ENCODE measurements at regions not wholly inside any gene's neighbourhood (a gene's known extent, or its start where the extent isn't known, plus 50 kb on each side); places are given as distances from the start of the nearest gene placed in this dataset.

DNA sequence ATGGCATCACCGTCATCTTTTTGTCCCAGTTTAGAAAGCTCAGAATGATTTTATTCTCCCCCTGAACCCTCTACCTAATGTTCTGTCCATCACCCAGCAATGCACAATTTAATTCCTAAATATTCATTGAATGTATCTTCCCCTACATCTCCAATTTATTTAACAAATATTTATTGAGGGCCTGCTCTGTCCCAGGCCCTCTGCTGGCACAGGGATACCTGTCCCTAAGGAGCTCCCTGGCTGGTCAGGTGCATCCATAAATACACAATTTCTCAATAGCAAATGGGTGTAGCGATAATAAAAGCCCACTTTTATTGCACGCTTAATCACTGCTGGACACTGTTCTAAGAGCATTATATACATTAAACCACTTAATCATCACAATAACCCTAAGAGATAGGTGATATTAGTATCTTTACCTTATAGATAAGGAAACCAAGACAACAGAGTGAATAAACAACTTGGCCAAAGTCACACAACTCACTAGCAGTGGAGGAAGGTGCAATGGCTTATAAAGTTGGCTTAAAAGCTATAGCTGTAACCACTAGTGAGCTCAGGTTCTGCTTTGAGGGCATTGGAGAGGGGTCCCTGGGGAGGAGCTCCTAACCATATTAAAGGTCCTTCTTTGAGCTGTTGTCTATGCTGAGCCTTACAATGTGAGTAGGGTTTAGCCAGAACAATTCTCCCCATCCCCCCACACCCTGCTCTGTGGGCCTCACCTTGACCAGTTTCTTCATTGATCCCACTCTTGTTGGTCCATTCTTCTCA lies 126.3 kb upstream of the JUN start:
- no peak for DNase-seq (ENCODE audit: low read depth in 2 of 2)

DNA sequence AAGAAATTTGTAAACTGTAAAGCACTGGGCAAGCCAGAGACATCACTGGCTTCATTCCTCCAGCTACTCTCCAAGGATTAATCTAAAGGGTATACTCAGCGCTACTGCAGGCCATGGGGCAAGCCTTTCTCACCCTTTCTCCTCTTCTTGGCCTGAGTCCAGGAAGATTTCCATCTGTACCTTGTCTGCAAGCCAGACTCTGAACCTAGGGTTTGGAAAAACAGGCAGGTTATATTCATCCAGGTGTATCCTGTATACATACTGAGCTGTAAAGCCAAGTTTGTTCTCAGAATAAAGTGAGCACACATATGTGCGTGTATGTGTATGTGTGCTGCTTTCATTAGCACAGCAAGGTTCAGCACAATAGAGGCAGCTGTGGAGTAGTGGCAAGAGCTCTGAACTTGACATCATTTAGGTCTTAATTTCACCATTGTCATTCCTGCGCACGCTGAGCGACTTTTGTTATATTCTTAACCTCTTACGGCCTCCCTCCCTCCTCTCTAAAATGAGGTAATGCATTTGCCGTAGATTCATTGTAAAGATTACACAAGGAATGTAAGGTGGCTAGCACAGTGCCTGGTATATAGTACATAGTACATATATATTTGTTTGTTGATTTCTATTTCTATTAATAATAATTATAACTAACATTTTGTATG lies 128.1 kb upstream of the JUN start:
- no peak for DNase-seq (ENCODE audit: low read depth in 2 of 2)

DNA sequence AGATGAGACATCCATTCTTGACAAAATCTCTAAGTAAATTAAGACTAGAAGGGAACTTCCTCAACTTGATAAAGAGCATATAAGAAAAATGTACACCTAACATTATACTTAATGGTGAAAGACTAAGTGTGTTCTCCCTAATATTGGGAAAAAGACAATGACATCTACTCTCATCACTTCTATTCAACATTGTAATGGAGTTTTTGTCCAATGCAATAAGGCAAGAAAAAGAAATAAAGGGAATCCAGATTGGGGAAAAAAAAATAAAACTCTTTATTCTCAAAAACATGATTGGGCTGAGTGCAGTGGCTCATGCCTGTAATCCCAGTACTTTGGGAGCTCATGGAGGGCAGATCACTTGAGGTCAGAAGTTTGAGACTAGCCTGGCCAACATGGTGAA lies 131.1 kb upstream of the JUN start:
- DNase-seq (ENCODE audit: low read depth in 2 of 2), result no peak

DNA sequence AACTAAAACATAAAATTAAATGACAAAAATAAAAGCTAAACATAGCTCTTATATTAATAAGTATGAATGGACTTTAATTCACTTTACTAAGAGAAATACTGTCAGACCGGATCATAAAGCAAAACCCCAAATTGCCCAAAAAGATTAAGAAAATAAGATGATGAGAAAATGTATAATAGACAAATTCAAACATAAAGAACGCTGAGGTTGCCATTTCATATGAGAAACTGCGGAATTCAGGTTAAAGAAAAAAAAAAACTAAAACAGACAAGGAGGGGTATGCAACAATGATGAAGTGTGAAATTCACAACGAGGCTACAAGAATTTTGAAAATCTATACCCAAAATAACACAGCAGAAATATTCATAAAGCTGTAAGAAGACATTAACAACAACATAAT lies 133.6 kb upstream of the JUN start:
- no peak for DNase-seq (ENCODE audit: low read depth in 2 of 2)

DNA sequence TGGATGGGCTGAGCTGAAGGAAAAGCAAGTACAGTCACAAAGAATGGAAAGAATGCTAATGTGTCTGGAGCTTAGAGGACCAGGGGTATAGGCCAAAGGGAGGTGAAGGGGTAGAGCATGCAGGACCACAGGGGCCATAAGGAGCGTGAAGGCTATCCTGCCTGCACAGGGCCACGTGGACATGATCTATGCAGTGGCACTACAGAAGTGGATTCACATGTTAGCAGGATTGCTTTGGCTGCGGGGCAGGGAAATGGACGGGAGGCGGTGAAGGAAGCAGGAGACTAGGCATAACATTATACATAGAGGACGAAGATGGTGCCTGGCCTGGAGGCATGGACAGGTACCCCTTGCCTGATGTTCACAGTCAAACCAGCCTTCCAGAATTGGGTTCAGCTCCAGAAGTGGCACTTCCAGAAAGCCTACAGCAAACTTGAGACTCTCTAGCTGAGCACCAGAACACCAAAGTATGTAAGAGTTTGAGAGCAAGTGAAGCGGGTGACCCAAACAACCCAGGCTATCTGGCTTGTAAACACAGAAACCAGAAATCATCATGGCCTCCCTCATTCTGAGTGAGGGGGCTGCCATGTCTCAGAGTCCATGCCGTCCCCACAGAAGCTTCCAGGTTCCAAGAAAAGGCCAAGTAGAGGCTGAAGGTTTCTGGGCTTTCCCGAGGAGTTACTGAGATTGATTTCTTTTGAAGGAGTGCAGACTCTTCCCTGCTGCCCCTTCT lies 135.5 kb upstream of the JUN start:
- no peak for DNase-seq (ENCODE audit: low read depth in 2 of 2)

DNA sequence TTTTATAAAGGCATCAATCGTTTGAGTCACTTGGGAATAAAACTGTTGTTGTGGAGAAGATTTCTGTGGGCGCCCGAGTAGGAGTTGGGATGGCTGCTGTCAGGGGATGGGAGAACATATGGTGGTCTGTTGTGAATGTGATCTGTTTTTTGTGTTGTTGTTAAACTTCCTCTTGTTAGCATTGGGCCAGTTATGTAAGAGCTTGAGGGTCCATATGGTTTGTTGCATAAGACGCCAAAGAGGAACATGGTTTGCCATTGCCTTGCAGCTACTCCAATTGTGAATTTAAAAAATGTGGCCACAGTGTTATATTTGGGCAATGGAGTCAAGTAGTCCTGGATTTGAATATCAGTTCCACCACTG lies 136.1 kb upstream of the JUN start:
- DNase-seq (ENCODE audit: low read depth in 2 of 2), result no peak

DNA sequence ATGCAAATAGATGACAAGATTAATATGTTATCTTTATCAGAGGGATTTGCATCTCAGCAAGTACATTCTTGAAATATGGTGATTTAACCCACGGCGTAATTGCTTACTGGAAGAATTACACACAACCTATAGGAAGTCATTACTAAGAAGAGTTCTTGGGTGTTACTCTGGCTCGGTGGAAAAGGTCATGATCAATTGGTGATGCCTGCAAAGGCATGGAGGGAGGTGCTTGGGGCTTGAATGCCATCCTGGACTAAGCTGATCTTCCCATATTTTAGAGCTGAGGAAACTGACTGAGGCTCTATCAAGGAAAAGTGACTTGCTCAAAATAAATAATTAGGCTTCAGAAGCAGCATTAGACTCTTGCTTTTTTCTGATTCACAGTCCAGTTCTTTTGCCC lies 137.5 kb upstream of the JUN start:
- DNase-seq (ENCODE audit: low read depth in 2 of 2), result no peak

DNA sequence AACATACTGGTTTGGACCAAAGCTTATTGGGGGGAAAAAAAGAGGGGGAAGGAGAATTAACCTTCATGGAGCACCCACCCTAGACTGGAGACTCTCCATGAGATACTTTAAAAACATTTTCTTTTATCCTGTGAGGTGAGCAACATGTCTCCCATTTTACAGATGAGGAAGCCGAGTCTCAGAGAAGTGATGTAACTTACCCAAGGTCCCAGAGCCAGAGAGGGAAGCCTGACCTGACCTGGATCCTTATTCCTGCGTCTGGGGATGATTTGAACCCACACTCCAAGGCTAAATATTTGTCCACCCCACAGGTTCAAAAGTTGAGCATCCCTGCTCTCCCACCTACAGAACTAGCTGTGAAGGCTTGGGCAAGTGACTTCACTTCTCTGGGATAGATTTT lies 137.9 kb upstream of the JUN start:
- DNase-seq (ENCODE audit: low read depth in 2 of 2), result no peak

DNA sequence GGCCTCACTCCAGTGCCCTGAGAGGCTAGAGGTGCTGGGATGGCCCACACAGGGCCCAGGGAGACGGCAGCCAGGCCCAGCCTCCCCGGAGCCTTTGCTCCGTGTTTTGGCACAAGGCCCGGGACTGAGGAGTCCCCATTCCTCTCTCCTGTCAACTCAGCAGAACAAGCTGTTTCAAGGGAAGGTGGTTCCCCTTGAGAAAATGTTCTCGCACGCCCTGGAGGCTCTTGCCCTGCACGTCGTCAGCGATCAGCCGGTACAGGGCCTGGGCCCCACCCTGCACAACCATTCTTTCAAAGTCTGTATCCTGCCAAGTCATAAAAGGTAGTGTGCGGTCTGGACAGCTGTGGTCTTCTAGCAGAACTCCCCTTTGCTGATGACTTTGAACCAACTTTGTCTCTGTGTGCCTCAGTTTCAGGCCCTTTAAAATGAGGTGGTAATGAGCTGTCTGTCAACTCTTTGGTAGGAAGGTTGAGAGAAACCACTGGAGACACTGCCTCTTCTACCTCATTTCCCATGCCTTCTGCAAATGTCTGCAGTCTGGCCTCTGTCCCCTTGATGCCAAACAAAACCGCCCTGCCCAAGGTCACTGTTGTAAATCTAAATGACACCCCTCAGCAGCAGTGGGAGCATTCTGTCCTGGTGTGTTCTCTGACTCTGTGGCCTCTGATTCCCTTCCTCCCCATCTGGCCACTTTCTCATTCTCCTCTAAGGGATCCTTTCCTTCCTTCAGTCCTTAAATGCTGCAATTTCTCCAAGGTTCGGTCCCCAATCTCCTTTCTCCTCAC lies 138.6 kb upstream of the JUN start:
- DNase-seq (ENCODE audit: low read depth in 2 of 2), result peak; percentile 44 to 60

DNA sequence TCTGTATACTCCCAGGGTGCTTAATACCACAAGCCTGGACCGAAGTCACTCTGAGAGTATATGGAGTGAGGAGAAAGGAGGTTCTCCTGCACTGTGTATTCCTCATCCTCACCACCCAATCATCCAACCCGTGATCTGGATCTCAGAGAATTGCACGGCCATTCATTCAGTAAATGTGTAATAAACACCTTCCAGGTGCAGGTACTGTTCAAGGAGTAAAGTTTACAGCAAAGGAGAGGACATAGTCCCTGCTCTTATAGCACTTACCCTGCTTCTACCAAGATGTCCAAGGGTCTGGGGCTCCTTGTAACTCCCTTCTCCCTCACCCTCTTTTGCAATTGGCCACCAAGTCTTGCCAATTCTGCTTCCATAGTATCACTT lies 139.2 kb upstream of the JUN start:
- DNase-seq (ENCODE audit: low read depth in 2 of 2), result no peak

DNA sequence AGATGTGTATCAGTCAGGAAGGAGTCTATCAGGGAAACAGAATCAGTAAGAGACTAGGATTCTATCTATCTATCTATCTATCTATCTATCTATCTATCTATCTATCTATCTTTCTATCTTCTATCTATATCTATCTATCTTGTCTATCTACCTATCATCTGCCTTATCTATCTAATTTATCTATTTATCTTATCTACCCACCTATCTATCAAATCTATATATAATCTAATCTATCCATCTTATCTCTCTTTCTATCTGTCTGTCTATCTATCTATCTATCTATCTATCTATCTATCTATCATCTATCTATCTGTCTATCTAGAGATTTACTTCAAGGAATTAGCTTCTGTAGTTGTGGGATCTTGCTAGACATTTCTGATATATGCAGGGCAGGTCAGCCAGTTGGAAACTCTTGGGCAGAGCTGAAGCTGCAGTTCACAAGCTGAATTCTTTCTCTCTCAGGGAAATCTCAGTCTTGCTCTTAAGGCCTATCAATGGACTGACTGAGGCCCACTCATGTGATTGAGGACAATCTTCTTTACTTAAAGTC lies 140.2 kb upstream of the JUN start:
- DNase-seq (ENCODE audit: low read depth in 2 of 2), result no peak

DNA sequence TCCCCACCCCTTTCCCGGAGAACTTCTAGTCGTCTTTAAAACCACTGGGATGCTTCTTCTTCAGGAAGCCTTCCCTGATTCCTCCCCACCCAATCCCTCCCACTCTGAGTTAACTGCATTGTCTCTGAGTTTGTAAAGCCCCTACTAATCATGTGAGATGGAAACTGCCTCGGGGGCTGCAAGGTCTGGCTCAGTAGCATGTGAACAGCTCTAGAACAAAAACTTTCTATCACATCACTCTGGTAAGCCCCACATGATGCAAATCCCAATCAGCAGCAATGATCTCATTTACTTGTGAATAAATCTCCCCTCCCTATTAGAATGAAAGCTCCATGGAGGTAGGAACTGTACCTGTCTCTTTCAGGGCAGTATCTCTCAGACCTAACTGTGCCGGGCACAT lies 141.0 kb upstream of the JUN start:
- DNase-seq (ENCODE audit: low read depth in 2 of 2), result no peak

DNA sequence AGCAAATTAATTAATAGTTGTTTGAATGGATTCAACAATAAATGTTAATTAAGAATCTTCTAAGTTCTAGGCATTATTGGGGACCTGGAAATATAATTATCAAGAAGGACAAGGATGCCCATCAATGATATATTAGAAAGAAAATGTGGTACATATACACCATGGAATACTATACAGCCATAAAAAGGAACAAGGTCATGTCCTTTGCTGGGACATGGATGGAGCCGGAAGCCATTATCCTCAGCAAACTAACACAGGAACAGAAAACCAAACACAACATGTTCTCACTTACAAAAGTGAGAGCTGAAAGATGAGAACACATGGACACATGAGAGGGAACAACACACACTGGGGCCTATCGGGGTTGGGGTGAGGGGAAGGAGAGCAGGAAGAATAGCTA lies 141.4 kb upstream of the JUN start:
- DNase-seq (ENCODE audit: low read depth in 2 of 2), result no peak

DNA sequence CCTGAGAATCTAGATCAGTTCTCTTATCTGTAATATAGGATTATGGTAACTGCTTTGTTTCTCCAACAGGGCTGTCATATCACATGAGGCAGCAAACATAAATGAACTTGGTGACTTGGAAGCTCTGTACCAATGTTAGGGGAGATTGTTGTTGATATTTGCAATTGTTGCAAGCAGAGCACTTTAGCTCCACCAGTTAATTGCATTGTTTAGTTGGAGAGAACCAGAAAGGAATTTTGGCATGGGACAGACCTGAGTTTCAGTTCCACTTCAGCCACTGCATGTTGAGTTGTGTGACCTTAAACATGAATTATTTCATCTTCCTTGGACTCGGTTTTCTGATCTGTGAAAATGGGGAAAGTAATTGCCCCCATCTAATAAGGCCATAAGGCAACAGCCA lies 142.3 kb upstream of the JUN start:
- no peak for DNase-seq (ENCODE audit: low read depth in 2 of 2)

DNA sequence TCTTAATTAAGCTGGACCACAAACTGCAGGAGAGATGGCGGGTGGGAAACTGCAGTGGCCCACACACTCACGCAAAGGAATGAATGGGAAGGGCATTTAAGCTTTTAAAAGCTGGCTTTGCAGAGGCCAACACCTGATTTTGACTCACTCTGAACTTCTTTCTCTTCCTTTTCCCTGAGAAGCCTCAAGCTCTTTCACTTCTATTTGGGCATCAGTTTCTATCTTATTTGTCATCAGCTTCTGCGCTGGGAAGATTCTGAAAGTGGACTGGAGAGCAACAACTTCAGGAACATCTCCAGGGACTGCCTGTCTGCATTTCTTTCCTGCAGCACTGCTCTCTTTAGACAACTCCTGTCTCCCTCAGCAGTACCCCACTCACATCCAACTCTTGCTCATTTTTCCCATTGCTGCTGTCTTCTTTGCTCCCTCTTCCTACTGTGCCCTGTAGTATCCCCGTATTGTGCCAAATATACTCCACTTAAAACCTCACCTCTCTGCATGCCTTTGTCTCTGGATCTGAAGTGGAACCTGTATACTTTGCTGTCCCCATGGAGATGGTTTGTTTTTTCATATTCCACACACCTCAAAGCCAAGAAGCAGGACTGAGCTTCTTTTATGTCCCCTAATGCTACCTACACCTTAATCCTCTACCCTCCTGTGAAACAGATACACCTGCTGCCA lies 143.3 kb upstream of the JUN start:
- DNase-seq (ENCODE audit: low read depth in 2 of 2), result no peak

DNA sequence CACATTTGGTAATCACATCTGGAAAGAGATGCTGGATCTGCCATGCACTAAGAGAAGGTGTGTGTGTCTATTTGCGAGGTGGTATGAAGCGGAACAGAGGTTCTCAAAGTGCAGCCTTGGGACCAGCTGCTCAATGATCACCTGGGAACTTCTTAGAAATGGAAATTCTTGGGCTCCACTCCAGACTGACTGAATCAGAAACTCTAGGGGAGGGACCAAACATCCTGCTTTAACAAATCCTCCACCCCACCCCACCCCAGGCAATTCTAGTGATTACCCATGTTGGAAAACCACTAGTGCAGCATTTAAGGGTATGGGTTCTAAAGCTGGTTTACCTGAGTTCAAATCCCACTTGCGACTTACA lies 143.9 kb upstream of the JUN start:
- DNase-seq (ENCODE audit: low read depth in 2 of 2), result no peak

DNA sequence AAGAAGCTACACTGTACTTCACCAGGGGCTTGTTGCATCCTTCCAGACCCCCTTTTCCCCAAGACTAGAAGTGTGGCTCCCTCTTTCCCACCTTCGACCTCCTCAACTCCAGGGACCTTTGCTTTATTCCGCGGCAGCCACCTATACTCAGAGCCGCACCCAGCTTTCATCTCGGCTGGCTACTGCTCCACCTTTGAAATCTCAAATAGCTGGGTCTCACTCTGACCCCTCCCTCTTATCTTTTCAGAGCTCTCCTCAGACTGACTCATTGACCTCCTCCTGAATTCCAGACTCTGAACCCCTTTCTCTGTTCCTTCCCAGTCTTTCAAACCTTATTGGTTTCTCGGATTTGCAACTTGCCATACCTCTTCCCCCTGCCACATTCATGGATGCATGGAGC lies 144.7 kb upstream of the JUN start:
- DNase-seq (ENCODE audit: low read depth in 2 of 2), result no peak

DNA sequence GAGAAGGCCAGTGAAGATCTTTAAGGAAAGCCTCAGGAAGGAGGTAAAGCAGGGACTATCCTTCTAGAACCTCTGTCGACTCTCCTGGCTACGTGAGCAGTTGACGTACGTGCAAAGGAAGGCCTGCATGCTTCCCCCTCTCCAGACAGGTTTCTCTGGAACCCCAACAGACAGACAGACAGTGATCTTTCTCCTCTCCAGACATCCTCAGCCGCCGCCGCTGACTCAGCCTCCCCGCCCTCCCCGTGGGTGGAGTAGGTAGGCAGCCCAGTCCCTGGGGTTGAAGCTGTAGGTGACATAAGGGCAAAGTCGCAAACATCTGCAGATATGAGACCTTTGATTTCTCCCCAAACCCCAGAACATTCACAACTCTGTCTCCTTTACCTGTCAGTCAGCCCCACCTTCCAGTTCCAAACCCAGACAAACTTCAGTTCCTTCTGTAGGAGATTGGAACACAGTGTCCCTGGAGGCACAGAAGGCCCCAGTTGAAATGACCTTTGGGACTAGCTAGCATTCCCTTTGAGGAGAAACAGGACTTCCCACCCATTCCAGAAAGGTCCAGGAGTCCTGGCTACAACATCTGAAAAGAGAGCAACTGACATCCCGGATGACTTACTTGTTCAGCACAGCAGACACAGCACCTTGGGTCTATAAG lies 146.0 kb upstream of the JUN start:
- DNase-seq (ENCODE audit: low read depth in 2 of 2), result peak in 1 of 2 donors; percentile 58

DNA sequence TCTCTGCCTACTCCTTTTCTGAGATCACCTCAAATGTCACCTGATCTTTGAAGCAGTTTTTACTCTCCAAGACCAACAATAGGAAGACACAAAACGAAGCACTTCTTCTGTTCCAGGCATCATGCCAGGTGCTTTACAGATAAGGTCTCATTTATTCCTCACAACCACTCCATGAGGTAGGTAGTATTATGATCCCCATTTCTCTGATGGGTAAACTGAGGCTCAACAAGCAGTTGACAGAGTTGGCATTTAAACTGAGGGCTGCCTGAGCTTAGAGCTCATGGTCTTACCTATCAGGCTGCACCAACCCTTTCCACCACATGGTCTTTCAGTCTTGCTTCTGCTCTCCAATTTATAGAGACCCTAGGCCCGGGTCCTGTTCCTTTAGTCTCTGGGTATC lies 147.2 kb upstream of the JUN start:
- no peak for DNase-seq (ENCODE audit: low read depth in 2 of 2)

DNA sequence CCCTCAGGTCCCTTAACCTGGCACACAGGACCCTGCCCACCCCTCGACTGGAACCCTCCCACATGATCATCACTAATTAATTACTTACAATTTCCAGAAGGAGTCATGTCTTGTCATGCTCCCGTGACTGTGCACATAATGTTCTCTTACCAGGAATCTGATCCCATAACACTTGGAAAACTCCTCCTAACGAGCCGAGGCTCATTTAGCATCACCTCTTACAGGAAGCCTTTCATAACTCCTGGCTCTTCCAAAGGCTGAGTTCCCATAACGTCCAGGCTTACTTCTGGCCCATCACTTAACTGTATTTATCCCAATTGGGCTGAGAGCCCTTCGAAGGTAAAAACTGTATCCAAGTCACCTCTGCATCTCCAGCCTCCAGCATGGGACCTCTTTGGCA lies 147.9 kb upstream of the JUN start:
- DNase-seq (ENCODE audit: low read depth in 2 of 2), result no peak

All from stimulated activated CD8-positive, alpha-beta memory T cell treated with anti-CD3 and anti-CD28 coated beads, Interleukin-15, amount 100 ng/mL, for 48 hours (primary cell).